K562 (cell line): ENCODE measurements at regions not wholly inside any gene's neighbourhood (a gene's known extent, or its start where the extent isn't known, plus 50 kb on each side); places are given as distances from the start of the nearest gene placed in this dataset.

Experiments
- ATAC-seq: fragments of 200-7000 bp; cut with Tn5 transposase; 3 replicates; pipeline ENCODE4 v1.9.1; 2020; ENCODE audit warnings: moderate library complexity
- BruUV-seq: library from RNA; stranded (reverse); fragments of 400-500 nt; replicated peaks from 2 replicates; lab custom pipeline; 2021; lab: Mats Ljungman, UMichigan
- CTCF ChIA-PET: fragments of 300-600 bp; formaldehyde crosslinking; extraction: SDS; loops from one replicate; lab custom pipeline; 2021; ENCODE audit warnings: low intra/inter-chr PET ratio; lab: Yijun Ruan, JAX
- POLR2A ChIA-PET: fragments of 300-600, 350-650 bp; sonication (Branson Sonifier 250); formaldehyde crosslinking; extraction: SDS; loops from one replicate; lab custom pipeline; 2021; ENCODE audit warnings: antibody characterized with exemption, inconsistent platforms; lab: Yijun Ruan, JAX
- DNase-seq, 4 experiments: peaks; one replicate each; pipeline versions ENCODE4 v3.0.0 to v3.0.0-alpha.2; 2011 to 2018; ENCODE audit warnings: low spot score in 3 of 4, mixed read lengths in 3 of 4; ENCODE audit errors: extremely low read depth in 1 of 4
- FAIRE-seq: peaks from 2 replicates; lab custom pipeline; 2011; peaks lifted over from hg19 to GRCh38; lab: Jason Lieb, UNC
- H2AFZ ChIP-seq: 2 replicates; pipeline ENCODE4 v1.6.0; 2011; ENCODE audit warnings: low read depth, low read length, control low read depth, inconsistent platforms
- H3K27ac ChIP-seq: fragments of 200-600 bp; 3 replicates; pipeline ENCODE4 v1.8.0; 2011; ENCODE audit warnings: low read depth, mild to moderate bottlenecking, control low read depth, inconsistent platforms, low read length, moderate library complexity, mixed read lengths; ENCODE audit errors: extremely low read depth
- H3K27me3 ChIP-seq, 2 experiments: fragments of 300-600 bp in 1 of 2; 2 replicates in 1 of 2; 3 replicates in 1 of 2; pipeline versions ENCODE4 v1.6.0 to v1.8.0; 2011; ENCODE audit warnings: inconsistent platforms in 2 of 2, low read length in 2 of 2, mild to moderate bottlenecking in 1 of 2, mixed read lengths in 1 of 2, moderate library complexity in 1 of 2; ENCODE audit not compliant: control insufficient read depth in 2 of 2, insufficient read depth in 2 of 2
- H3K36me3 ChIP-seq: fragments of 300-600 bp; 3 replicates; pipeline ENCODE4 v1.8.0; 2011; ENCODE audit warnings: mild to moderate bottlenecking, low read length, inconsistent platforms; ENCODE audit not compliant: control insufficient read depth, insufficient read depth
- H3K4me1 ChIP-seq, 2 experiments: fragments of 200-600 bp in 1 of 2; replicated peaks in 1 of 2; 2 replicates in 1 of 2; 3 replicates in 1 of 2; pipeline versions ENCODE4 v1.5.1 to v1.8.0; 2011; ENCODE audit warnings: inconsistent platforms in 2 of 2, low read length in 2 of 2, mild to moderate bottlenecking in 1 of 2, mixed read lengths in 1 of 2, moderate library complexity in 1 of 2; ENCODE audit not compliant: control insufficient read depth in 2 of 2, insufficient read depth in 2 of 2
- H3K4me2 ChIP-seq: 2 replicates; pipeline ENCODE4 v1.6.1; 2011; ENCODE audit warnings: low read length, control low read depth, inconsistent platforms, mixed read lengths; ENCODE audit not compliant: insufficient read depth
- H3K4me3 ChIP-seq: fragments of 200-600 bp; sonication (generic), shearing (Covaris generic); 2 replicates; pipeline ENCODE4 v1.5.1; 2016; ENCODE audit warnings: control low read depth, inconsistent platforms
- H3K79me2 ChIP-seq: fragments of 200-600 bp; 3 replicates; pipeline ENCODE4 v1.8.0; 2011; ENCODE audit warnings: low read length, inconsistent platforms; ENCODE audit not compliant: control insufficient read depth, insufficient read depth
- H3K9ac ChIP-seq, 2 experiments: 2 replicates each; pipeline versions ENCODE4 v1.6.0 to v1.6.1; 2011; ENCODE audit warnings: low read depth in 2 of 2, low read length in 2 of 2, control low read depth in 1 of 2, inconsistent platforms in 1 of 2, mild to moderate bottlenecking in 1 of 2, mixed read lengths in 1 of 2; ENCODE audit not compliant: insufficient read depth in 1 of 2
- H3K9me1 ChIP-seq: one replicate; pipeline ENCODE4 v1.6.0; 2011; ENCODE audit warnings: inconsistent platforms, mild to moderate bottlenecking, low read length, moderate library complexity; ENCODE audit not compliant: control insufficient read depth, insufficient read depth
- H3K9me3 ChIP-seq: replicated peaks from 2 replicates; pipeline ENCODE4 v1.5.1; 2011; ENCODE audit warnings: low read depth, low read length, inconsistent platforms; ENCODE audit not compliant: control insufficient read depth, insufficient read depth
- H4K20me1 ChIP-seq: replicated peaks from 2 replicates; pipeline ENCODE4 v1.6.1; 2011; ENCODE audit warnings: low read length, inconsistent platforms, mixed read lengths; ENCODE audit not compliant: control insufficient read depth, insufficient read depth
- AFF1 ChIP-seq, 2 experiments: fragments of 450-650 bp; IDR thresholded peaks; 2 replicates each; pipeline ENCODE4 v1.6.1; 2018; ENCODE audit warnings: mild to moderate bottlenecking in 2 of 2, low read depth in 1 of 2; ENCODE audit not compliant: partially characterized antibody in 2 of 2
- GTF2A2 ChIP-seq: IDR thresholded peaks from 2 replicates; pipeline ENCODE4 v1.6.1; 2016; ENCODE audit warnings: mild to moderate bottlenecking, missing genetic modification characterization, missing compliant biosample characterization
- MITF ChIP-seq: IDR thresholded peaks from 2 replicates; pipeline ENCODE4 v1.6.1; 2014; ENCODE audit warnings: antibody characterized with exemption
- NFRKB ChIP-seq: fragments of 450-650 bp; IDR thresholded peaks from 2 replicates; pipeline ENCODE4 v1.6.1; 2016; ENCODE audit warnings: low read depth
- PREB ChIP-seq: sonication (generic); formaldehyde crosslinking; IDR thresholded peaks from 2 replicates; pipeline ENCODE4 v1.8.1; 2023; ENCODE audit warnings: mild to moderate bottlenecking, missing genetic modification reagents
- RB1 ChIP-seq: fragments of 450-650 bp; IDR thresholded peaks from 2 replicates; pipeline ENCODE4 v1.6.1; 2017; ENCODE audit warnings: low read depth, mild to moderate bottlenecking
- RFX5 ChIP-seq: IDR thresholded peaks from 2 replicates; pipeline ENCODE4 v1.6.1; 2011; ENCODE audit warnings: low read depth, mild to moderate bottlenecking, improper control_type of control experiment, low read length
- THAP12 ChIP-seq: fragments of 250-450 bp; sonication (Bioruptor Pico); IDR thresholded peaks from 2 replicates; pipeline ENCODE4 v1.9.0; 2021; ENCODE audit warnings: mild to moderate bottlenecking, inconsistent platforms
- ZNF134 ChIP-seq: fragments of 250-450 bp; sonication (Bioruptor Pico); conservative IDR thresholded peaks from 2 replicates; pipeline ENCODE4 v1.4.0; 2020
- ZNF253 ChIP-seq: fragments of 250-450 bp; sonication (Bioruptor Pico); conservative IDR thresholded peaks from 2 replicates; pipeline ENCODE4 v1.6.1; 2021; ENCODE audit warnings: mild to moderate bottlenecking
- ZNF511 ChIP-seq: sonication (generic); formaldehyde crosslinking; IDR thresholded peaks from 2 replicates; pipeline ENCODE4 v1.8.0; 2022; ENCODE audit warnings: mild to moderate bottlenecking, missing genetic modification reagents
- ZNF57 ChIP-seq: fragments of 450-650 bp; formaldehyde crosslinking; IDR thresholded peaks from 2 replicates; pipeline ENCODE4 v1.4.0; 2020; ENCODE audit warnings: mild to moderate bottlenecking, moderate library complexity
- ZNF696 ChIP-seq: fragments of 250-450 bp; sonication (Bioruptor Pico); conservative IDR thresholded peaks from 2 replicates; pipeline ENCODE4 v1.4.0; 2020; ENCODE audit warnings: mild to moderate bottlenecking, moderate library complexity
- in situ Hi-C: fragments of 300-500 bp; cut with MboI; formaldehyde crosslinking; loops from 4 replicates; pipeline ENCODE4 v1.15.0; 2018; ENCODE audit warnings: inconsistent platforms, mixed read lengths
- intact Hi-C: fragments of 100-400 bp; cut with micrococcal nuclease; formaldehyde crosslinking; loops from 2 replicates; pipeline ENCODE4 v1.14.2; 2022

- no peak for TF ChIP-seq PREB (CRISPR knock-in tag)
Measured at GRCh38 chr3:31193871-31194270, 299.4 kb upstream of the GADL1 start (continued).

- in situ Hi-C loops (no loop called here), intact Hi-C loops (no loop called here)
- no peaks in the 10 kb centered on the region for H3K9me3 ChIP-seq
- no TSS peak for BruUV-seq
- no peaks in the 10 kb centered on the region for H3K4me1 ChIP-seq
- no peaks in the 10 kb centered on the region for H3K9me1 ChIP-seq
- H2AFZ ChIP-seq = no peak overlapping the region
- H3K27ac ChIP-seq = no peak overlapping the region
- no peak overlapping the region for H3K9ac ChIP-seq
- H3K79me2 ChIP-seq = no peaks in the 10 kb centered on the region
- POLR2A ChIA-PET = interaction anchor here (0.7 to 1.0 kb wide), 2 partner anchors 9 to 1690 kb away, joined by 3 to 5 read pairs; no protein-coding TSS in a partner anchor
- no peak overlapping the region for H3K4me3 ChIP-seq
- DNase-seq (no peak), FAIRE-seq (no peak), ATAC-seq (no peak)
- H3K27me3 ChIP-seq = 0 out of 5 replicates have a peak, but pooled peaks cover 0 to 3% of the 10 kb centered on the region in 2 experiments
- CTCF ChIA-PET = no interaction called here
- no peak overlapping the region for H3K4me2 ChIP-seq
- no peaks in the 10 kb centered on the region for H4K20me1 ChIP-seq
- H3K36me3 ChIP-seq = no peaks in the 10 kb centered on the region
- TF ChIP-seq AFF1 (IDR thresholded peaks at IDR 0.05; ENCODE audit: low read depth in 1 of 2, partially characterized antibody in 2 of 2) = no peak
- TF ChIP-seq GTF2A2 (tag) = no peak
- TF ChIP-seq ZNF57 (CRISPR knock-in tag) = no peak
- no peak for TF ChIP-seq MITF
- no peak for TF ChIP-seq RFX5
- no peak for TF ChIP-seq ZNF696 (CRISPR knock-in tag)
- TF ChIP-seq ZNF511 (CRISPR knock-in tag) = no peak
- no peak for TF ChIP-seq NFRKB
- no peak for TF ChIP-seq ZNF253
- TF ChIP-seq RB1 = no peak
- TF ChIP-seq THAP12 (CRISPR knock-in tag) = no peak
- no peak for TF ChIP-seq ZNF134 (CRISPR knock-in tag)
Measured at GRCh38 chr3:31196261-31196660, 301.8 kb upstream of the GADL1 start.
